GM19468 (cell line): ENCODE measurements at regions not wholly inside any gene's neighbourhood (a gene's known extent, or its start where the extent isn't known, plus 50 kb on each side); places are given as distances from the start of the nearest gene placed in this dataset.
"Not testable (repeated sequence)": the region's sequence is repeated elsewhere in the genome, so short reads cannot be mapped to it uniquely, and the experiment has no call there.

Experiments used
- ATAC-seq: cut with Tn5 transposase; IDR thresholded peaks from one replicate; pipeline ENCODE4 v1.9.1; 2021; ENCODE audit warnings: mild to moderate bottlenecking, moderate library complexity, moderate number of reproducible peaks; ENCODE audit not compliant: unreplicated experiment; ENCODE audit errors: extremely low read depth

- no peak for ATAC-seq
Measured at GRCh38 chr2:198659096-198659870, 798.5 kb downstream of the SATB2 start.

GRCh38 chr2:198657512-198658121 is 800.1 kb downstream of the SATB2 start:
- no peak for ATAC-seq

GRCh38 chr2:198656869-198657268 is 800.9 kb downstream of the SATB2 start:
- no peak for ATAC-seq

- no peak for ATAC-seq
Measured at GRCh38 chr2:198654646-198655045, 803.1 kb downstream of the SATB2 start.

DNA sequence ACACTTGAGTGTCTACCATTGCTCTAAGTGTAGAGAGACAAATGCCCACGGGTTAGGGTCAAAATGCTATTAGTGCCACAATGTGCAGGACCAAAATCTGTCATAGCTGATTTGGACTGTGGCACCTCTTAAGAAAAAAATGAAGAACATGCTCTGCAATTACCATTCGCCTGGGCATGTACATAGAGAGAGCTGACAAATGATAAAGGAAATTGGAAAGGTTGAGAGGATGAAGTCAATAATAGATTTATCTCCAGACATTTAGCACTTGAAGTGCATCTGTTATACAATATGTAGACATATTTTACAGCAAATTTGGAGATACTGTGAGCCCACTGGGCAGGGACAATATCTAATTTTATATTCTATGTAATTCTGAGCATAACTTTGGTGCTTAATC is 804.4 kb downstream of the SATB2 start:
- no peak for ATAC-seq

- no peak for ATAC-seq
Measured at GRCh38 chr2:198652461-198652860, 805.3 kb downstream of the SATB2 start.

DNA sequence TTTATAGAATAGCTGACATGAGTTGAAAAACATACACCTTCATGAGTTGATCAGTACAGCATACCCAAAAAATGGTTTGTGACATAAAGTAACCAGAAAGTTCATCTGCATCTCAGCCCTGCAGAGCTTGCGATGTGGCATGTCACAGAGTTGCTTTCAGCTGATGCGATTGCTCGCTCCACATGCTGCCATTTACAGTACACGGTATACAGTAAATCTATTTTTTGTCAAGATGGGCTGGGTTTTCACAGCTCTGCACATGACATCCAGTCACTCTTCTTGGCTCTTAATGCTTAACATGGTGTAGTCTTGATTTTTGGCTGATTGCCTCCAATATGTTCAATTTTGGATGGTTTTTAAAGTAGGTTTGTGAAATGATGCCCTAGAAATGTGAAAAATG is 811.9 kb downstream of the SATB2 start:
- no peak for ATAC-seq

GRCh38 chr2:198641161-198641560 is 816.6 kb downstream of the SATB2 start:
- ATAC-seq: no peak

DNA sequence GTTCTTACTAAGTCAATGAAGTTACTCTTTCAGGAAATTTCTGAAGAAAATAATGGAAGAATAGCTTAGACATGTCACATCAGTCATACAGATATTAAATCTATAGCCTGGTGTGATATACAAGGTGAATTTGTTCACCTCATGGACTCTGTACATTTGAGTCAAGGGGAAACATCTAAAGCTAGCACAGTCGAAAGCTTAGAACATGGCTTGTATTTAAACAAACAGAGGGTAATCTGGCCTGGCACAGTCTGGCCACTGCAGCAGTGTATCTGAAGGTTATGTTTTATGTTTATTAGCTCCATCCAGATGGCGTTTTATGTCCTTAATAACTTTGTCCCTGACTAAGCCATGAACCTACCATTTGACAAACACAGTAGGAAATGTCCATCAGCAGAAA is 817.3 kb downstream of the SATB2 start:
- ATAC-seq: no peak

DNA sequence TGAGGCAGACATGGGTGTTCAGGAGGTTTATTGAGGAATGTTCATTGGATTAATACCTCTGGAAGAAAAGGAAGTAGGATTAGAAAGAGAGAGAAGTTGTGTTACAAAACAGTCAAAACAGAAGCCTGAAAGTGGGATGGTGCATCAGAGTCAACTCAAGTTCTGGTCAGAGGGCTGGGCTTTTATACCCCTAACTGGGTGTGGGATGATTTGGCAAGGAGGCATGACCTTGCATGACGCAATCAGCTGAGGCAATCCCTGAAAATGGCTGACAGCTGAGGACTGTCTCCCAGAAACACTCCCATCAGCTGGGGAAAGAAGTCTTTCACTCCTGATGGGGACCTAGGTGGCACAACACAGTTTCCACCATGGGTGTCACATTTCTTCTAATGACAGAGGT is 818.2 kb downstream of the SATB2 start:
- ATAC-seq: no peak

GRCh38 chr2:198638577-198638976 is 819.2 kb downstream of the SATB2 start:
- no peak for ATAC-seq

DNA sequence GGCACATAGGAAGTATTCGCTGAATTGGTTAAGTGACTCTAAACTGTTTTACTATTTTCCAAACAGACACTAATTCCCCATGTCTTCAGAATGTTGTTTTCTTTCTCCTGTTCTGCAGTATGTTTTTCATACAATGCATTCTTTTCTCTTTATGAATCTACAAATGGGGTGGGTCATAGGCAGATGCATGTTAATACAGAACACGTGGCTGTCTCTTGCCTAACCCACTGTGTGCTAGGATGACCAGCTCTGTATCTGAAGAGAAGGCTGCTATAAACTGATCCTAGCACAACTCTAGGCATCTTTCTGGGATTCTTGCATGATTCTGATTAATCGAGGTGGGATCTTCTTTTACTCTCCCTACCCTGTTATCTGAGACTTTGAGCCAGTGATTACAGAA is 826.0 kb downstream of the PLCL1 start:
- ATAC-seq: no peak

GRCh38 chr2:198628596-198628995 is 824.2 kb downstream of the PLCL1 start:
- ATAC-seq: no peak

DNA sequence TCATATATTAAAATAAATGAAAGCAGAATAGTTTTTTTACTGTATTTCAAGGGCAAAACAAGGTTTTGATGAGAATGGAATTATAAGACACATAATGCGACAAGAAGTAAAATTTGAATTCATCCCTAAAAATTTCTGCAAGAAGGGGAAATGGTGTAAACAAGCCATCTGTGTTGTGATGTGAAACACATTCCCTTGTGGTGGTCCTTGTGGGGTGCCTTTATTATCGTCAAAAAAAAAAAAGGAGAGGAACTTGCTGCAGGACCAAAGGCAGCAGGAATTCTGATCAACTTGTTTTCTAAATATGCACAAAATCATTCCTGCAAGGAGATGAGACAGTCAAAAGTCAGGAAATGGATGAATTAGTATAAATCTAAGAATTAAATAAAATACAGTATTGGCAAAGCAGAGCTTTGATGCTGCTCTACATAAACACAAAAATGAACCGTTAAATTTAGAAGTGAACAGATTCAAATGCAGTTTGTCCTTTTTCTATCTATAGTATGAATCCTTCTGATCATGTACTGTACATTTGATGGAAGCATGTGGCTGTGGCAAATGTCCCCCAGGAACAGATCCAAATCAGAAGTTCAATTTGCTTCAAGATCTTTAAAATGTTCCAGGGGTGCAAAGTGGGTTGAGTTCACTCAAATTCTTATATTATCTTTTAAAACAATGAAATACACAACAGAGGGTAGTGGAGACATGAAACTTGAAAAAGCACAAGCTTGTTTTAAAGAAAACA is 818.8 kb downstream of the PLCL1 start:
- no peak for ATAC-seq

- no peak for ATAC-seq
Measured at GRCh38 chr2:198615972-198616371, 811.6 kb downstream of the PLCL1 start.

DNA sequence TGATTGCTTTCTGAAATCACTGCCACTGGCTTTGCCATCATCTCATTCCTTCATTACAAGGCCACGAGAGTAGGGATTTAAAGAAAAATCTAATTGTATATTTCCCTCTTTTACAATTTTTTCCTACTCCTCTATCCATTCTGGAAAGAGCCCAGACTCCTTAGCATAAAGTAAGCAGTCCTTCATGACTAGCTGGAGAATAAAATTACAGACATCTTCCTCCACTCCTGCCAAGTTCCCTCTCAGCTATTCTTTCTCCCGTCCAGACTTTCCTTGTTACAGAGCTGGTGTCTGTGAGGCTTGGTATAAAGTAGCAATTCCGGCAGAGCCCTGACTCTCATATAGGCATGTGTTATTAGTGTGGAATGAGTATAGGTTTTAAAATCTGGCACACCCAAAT is 806.8 kb downstream of the PLCL1 start:
- ATAC-seq: no peak

GRCh38 chr2:198604599-198604998 is 800.2 kb downstream of the PLCL1 start:
- ATAC-seq: no peak

- ATAC-seq: not testable (repeated sequence)
Measured at GRCh38 chr2:198602986-198603385, 798.6 kb downstream of the PLCL1 start.

DNA sequence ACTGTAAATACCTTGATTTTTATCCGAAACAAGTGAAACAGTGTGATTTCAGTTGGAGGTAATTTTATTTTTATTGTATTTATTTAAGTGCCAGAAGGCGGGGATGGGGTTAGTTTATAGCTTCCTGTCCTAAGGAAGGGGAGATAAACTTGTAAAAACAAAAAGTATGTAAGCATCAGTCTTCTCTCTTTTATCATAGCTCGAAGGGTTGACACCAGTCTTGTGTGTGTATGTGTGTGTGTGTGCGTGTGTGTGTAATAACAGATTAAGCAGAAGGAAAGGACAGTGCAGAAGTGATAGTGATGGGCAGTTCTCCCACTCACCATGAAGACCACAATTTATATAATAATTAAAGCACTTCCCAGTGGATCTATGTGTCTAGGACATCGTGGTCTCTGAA is 793.3 kb downstream of the PLCL1 start:
- ATAC-seq: no peak

DNA sequence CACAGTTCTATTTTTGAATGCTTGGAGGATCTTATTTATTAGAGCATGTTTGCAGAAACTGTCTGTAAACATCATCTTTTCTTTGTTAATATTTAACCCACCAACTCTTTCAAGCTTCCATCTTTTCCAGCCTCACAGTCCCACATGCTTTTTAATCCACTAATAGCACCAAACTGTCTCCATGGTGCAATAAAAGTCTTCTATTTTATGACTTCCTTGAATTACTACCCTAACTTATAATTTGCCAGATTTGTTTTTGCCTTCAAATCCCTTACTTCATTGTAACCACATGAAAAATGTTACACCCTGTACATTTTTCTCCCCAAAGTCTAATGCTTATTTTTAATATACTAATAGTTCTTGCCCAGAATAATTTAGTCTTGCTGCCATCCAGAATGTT is 792.6 kb downstream of the PLCL1 start:
- no peak for ATAC-seq

GRCh38 chr2:198595721-198596120 is 791.3 kb downstream of the PLCL1 start:
- ATAC-seq: no peak
